GM23338 (cell line): ENCODE measurements at regions not wholly inside any gene's neighbourhood (a gene's known extent, or its start where the extent isn't known, plus 50 kb on each side); places are given as distances from the start of the nearest gene placed in this dataset.

ENCODE experiments used
- ATAC-seq: fragments of 200-7000 bp; cut with Tn5 transposase; 3 replicates; pipeline ENCODE4 v1.9.1; 2020
- DNase-seq: peaks from one replicate; pipeline ENCODE4 v3.0.0-alpha.2; 2015; ENCODE audit warnings: low spot score
- H2AFZ ChIP-seq: fragments of 200-600 bp; sonication (generic); 2 replicates; pipeline ENCODE4 v1.8.0; 2016; ENCODE audit warnings: antibody characterized with exemption, mild to moderate bottlenecking, moderate library complexity
- H3F3A ChIP-seq: fragments of 200-600 bp; sonication (generic); replicated peaks from 2 replicates; pipeline ENCODE4 v1.8.0; 2017; ENCODE audit warnings: antibody characterized with exemption, mixed run types, low read depth
- H3K27ac ChIP-seq: fragments of 200-600 bp; sonication (generic); 2 replicates; pipeline ENCODE4 v1.6.1; 2016; ENCODE audit warnings: low read depth
- H3K27me3 ChIP-seq: fragments of 200-600 bp; sonication (generic); 2 replicates; pipeline ENCODE4 v1.8.0; 2016; ENCODE audit warnings: mild to moderate bottlenecking, mixed run types, moderate library complexity; ENCODE audit not compliant: insufficient read depth
- H3K36me3 ChIP-seq: fragments of 200-600 bp; sonication (generic); 2 replicates; pipeline ENCODE4 v1.8.0; 2016; ENCODE audit warnings: mild to moderate bottlenecking; ENCODE audit not compliant: insufficient read depth
- H3K4me1 ChIP-seq: fragments of 200-600 bp; sonication (generic); 2 replicates; pipeline ENCODE4 v1.8.0; 2016; ENCODE audit warnings: mild to moderate bottlenecking, moderate library complexity; ENCODE audit not compliant: insufficient read depth
- H3K4me2 ChIP-seq: fragments of 200-600 bp; sonication (generic); 2 replicates; pipeline ENCODE4 v1.7.1; 2017; ENCODE audit warnings: mixed run types
- H3K4me3 ChIP-seq: fragments of 200-600 bp; sonication (generic); 2 replicates; pipeline ENCODE4 v1.6.1; 2016; ENCODE audit warnings: mixed run types
- H3K79me2 ChIP-seq: fragments of 200-600 bp; sonication (generic); replicated peaks from 2 replicates; pipeline ENCODE4 v1.8.0; 2017; ENCODE audit warnings: mild to moderate bottlenecking; ENCODE audit not compliant: insufficient read depth
- H3K9me2 ChIP-seq: fragments of 200-600 bp; sonication (generic); 2 replicates; pipeline ENCODE4 v1.8.0; 2017; ENCODE audit not compliant: insufficient read depth
- H4K20me1 ChIP-seq: fragments of 200-600 bp; sonication (generic); replicated peaks from 2 replicates; pipeline ENCODE4 v1.8.0; 2017; ENCODE audit warnings: mild to moderate bottlenecking; ENCODE audit not compliant: insufficient read depth
- H3K27ac Mint-ChIP-seq: 2 replicates; pipeline ENCODE4 v1.8.0; 2020; ENCODE audit warnings: inconsistent platforms, mild to moderate bottlenecking, moderate library complexity, mixed read lengths
- H3K27me3 Mint-ChIP-seq: 3 replicates; pipeline ENCODE4 v1.8.0; 2022; ENCODE audit warnings: low read depth, mild to moderate bottlenecking, moderate library complexity, mixed read lengths, inconsistent platforms; ENCODE audit not compliant: insufficient read depth, poor library complexity
- H3K36me3 Mint-ChIP-seq: 3 replicates; pipeline ENCODE4 v1.8.0; 2021; ENCODE audit warnings: low read depth, mild to moderate bottlenecking, inconsistent platforms, moderate library complexity, mixed read lengths
- H3K4me1 Mint-ChIP-seq: 3 replicates; pipeline ENCODE4 v1.8.0; 2020; ENCODE audit warnings: mild to moderate bottlenecking, inconsistent platforms, mixed read lengths
- H3K4me3 Mint-ChIP-seq: 3 replicates; pipeline ENCODE4 v1.8.0; 2021; ENCODE audit warnings: moderate library complexity, mild to moderate bottlenecking, inconsistent platforms, mixed read lengths
- H3K9me3 Mint-ChIP-seq: 3 replicates; pipeline ENCODE4 v1.8.0; 2020; ENCODE audit warnings: moderate library complexity, mild to moderate bottlenecking, inconsistent platforms, mixed read lengths
- CTCF ChIP-seq, 2 experiments: fragments of 200-600 bp in 1 of 2; sonication (generic) in 1 of 2; conservative IDR thresholded peaks; 2 replicates each; pipeline versions ENCODE4 v1.5.1 to v1.6.1; 2016 to 2017; ENCODE audit warnings: antibody characterized with exemption in 2 of 2, low read depth in 2 of 2, mild to moderate bottlenecking in 2 of 2, moderate library complexity in 1 of 2
- ETS1 ChIP-seq: IDR thresholded peaks from 2 replicates; pipeline ENCODE4 v1.6.1; 2016; ENCODE audit warnings: antibody characterized with exemption
- JUNB ChIP-seq: IDR thresholded peaks from one replicate; pipeline ENCODE4 v1.6.1; 2016; ENCODE audit warnings: antibody characterized with exemption; ENCODE audit not compliant: unreplicated experiment
- POLR2AphosphoS5 ChIP-seq: IDR thresholded peaks from 2 replicates; pipeline ENCODE4 v1.6.1; 2016; ENCODE audit warnings: antibody characterized with exemption, low read depth
- REST ChIP-seq: IDR thresholded peaks from one replicate; pipeline ENCODE4 v1.6.1; 2018; ENCODE audit warnings: antibody characterized with exemption; ENCODE audit not compliant: unreplicated experiment
- STAT1 ChIP-seq: IDR thresholded peaks from one replicate; pipeline ENCODE4 v1.6.1; 2016; ENCODE audit warnings: antibody characterized with exemption; ENCODE audit not compliant: unreplicated experiment
- ZNF114 ChIP-seq: fragments of 250-450 bp; sonication (Bioruptor Pico); IDR thresholded peaks from 2 replicates; pipeline ENCODE4 v1.5.0; 2020; ENCODE audit warnings: mild to moderate bottlenecking, moderate library complexity
- ZNF331 ChIP-seq: fragments of 250-450 bp; sonication (Bioruptor Pico); IDR thresholded peaks from 2 replicates; pipeline ENCODE4 v1.5.0; 2020; ENCODE audit warnings: low read depth, mild to moderate bottlenecking, moderate library complexity
- ZNF462 ChIP-seq: fragments of 250-450 bp; sonication (Bioruptor Pico); IDR thresholded peaks from 2 replicates; pipeline ENCODE4 v1.5.0; 2020; ENCODE audit warnings: mild to moderate bottlenecking, moderate library complexity

GRCh38 chr12:59066445-59066844 is 146.1 kb upstream of the LRIG3 start:
- Histone ChIP-seq H3K4me2 (no peak overlapping the region), H3F3A (no peaks in the 10 kb centered on the region), H3K4me1 (no peaks in the 10 kb centered on the region), H3K79me2 (no peaks in the 10 kb centered on the region), H3K27ac (no peak overlapping the region), H3K36me3 (no peaks in the 10 kb centered on the region), H2AFZ (peak overlapping the region; percentile 25; the same call in 1 of the 2 replicates), H4K20me1 (no peaks in the 10 kb centered on the region), H3K9me2 (no peaks in the 10 kb centered on the region), H3K27me3 (no peaks in the 10 kb centered on the region), H3K4me3 (no peak overlapping the region)
- DNase-seq (no peak), ATAC-seq (no peak)
- no peaks in the 10 kb centered on the region for H3K27me3 Mint-ChIP-seq
- no peak overlapping the region for H3K27ac Mint-ChIP-seq
- H3K4me1 Mint-ChIP-seq, result no peaks in the 10 kb centered on the region
- H3K9me3 Mint-ChIP-seq, result no peaks in the 10 kb centered on the region
- H3K4me3 Mint-ChIP-seq, result no peak overlapping the region
- no peaks in the 10 kb centered on the region for H3K36me3 Mint-ChIP-seq
- no peak for TF ChIP-seq POLR2AphosphoS5
- no peak for TF ChIP-seq ZNF462 (CRISPR knock-in tag)
- TF ChIP-seq ETS1, result no peak
- TF ChIP-seq ZNF114 (CRISPR knock-in tag), result no peak
- TF ChIP-seq STAT1, result no peak
- TF ChIP-seq JUNB, result no peak
- no peak for TF ChIP-seq CTCF (conservative IDR thresholded peaks at IDR 0.05; ENCODE audit: low read depth in 2 of 2)
- TF ChIP-seq ZNF331 (CRISPR knock-in tag), result no peak
- TF ChIP-seq REST, result no peak
